NCI-H1436 (cell line): ENCODE measurements at regions not wholly inside any gene's neighbourhood (a gene's known extent, or its start where the extent isn't known, plus 50 kb on each side); places are given as distances from the start of the nearest gene placed in this dataset.
A peak's percentile ranks its signal among the peaks of the same experiment; 100 is the strongest.

Experiments used
- DNase-seq: peaks from one replicate; lab custom pipeline; 2025; lab: John Stamatoyannopoulos, UW

DNA sequence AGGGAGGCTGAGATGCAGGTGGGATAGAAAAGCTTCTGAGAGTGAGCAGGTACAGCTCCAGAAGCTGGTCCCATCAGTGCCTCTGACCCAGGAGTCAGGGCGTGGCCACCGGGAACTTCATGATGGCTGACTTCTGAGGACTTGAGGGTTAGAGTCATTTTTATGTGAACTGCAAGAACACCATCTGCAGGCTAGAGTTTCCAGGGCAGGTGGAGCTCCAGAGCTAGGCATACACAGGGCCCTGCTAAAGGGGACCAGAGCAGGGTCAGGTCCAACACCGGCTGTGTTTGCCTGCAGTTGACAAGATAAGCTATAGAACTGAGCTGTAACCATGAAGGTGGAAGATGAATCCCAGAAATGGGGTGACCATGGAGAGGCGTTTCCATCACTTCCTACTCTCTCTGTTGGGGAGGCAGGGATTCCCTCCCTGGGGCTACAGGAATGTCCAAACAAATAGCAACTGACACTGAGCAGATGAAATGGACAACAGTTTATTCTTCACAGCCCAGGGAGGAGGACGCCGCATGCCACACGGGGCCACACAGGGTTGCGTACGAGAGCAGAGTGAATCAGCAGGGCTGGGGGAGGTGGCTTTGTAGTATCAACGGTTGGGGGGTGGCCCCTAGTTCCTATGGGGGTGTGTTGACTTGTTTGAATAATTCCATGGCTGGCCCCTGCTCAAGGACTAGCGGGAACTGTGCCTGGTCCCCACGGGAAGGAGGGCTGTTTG lies 77.6 kb upstream of the ZNF516 start:
- no peak for DNase-seq

DNA sequence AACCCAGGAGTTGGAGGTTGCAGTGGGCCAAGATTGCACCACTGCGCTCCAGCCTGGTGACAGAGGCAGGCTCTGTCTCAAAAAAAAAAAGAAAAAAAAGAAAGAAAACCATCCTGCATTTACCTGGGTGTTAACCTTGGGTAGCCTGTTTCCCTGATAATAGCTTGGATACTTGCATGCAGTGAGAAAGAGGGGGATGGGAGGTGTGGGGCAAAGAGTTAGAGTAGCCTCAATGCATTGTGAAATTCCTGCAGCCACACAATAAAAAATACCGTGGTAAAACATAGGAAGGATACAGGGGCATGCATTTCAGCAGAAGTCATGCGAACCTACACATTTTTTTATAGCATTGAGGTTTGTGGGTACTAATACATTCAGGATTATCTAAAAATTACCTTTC lies 76.6 kb upstream of the ZNF516 start:
- DNase-seq, result no peak

DNA sequence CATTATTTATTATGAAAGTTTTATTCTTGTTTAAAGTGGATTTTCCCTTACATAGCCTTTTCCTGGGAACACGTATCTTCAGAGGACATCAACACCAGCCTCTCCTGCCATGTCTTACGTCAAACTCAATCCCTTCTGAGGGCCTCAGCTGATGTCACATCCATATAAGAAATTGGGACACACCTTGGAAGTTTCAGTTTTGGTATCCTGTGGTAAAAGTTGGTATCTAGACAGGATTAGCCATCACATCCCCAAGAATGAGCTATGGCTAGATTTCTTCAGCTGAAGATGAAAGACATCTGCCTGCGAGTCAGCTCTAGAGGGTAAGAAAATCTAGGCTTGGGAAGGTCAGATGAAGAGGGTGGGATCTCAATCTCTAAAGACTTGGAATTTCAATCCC lies 75.8 kb upstream of the ZNF516 start:
- DNase-seq, result no peak

DNA sequence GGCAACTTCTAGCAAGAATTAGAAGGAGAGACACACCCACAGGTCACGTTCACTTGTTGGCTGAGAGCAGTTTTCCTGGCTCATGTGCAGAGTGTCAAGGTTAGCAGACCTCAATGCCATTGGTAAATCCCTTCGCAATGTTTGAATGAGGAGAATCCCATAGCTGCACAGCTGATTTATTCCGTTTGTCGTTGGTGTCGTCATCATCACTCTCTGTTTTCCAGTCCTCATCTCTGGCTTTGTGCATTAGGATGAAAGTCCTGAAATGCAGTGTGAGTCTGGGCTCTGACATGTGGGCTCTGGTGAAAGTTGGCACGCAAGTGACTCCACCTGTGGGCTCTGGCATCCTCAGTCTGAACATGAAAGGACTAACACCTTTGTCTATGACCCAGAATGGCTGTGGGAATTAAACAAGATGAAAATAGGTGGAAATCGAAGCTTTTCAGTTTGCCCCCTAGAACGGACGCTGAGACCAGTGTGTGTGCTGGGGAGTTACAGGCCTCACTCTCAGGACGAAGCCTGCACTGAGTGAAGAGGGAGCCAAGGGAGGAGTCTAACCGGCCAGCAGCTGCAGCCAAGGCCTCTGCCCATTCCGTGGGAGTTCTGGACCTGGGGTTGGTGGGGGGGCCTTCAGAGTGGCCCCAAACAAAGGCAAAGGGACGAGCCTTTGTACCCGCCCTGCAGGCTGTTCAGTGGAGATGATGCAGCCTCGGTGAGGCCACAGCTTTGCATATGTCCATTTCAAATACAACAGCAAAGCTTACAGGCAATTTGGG lies 74.8 kb upstream of the ZNF516 start:
- DNase-seq, result no peak

DNA sequence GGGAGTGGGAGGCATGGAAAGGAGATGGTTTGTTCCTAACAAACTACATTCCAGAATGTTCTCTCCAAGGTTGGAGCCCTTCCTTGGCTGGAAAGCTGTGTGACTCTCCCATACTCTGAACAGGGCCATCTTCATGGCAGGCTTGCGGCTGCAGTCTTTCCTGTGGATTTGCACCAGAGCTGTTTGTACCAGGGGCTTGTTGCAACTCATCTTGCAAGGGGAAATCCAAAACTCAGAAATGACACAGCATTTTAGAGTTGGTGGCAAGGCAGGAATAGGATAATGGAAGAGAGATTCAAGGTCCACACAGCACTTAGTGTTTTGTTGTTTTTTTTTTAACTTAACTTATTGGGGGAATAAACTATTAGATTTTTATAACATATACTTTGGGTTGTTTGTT lies 73.7 kb upstream of the ZNF516 start:
- DNase-seq, result no peak

DNA sequence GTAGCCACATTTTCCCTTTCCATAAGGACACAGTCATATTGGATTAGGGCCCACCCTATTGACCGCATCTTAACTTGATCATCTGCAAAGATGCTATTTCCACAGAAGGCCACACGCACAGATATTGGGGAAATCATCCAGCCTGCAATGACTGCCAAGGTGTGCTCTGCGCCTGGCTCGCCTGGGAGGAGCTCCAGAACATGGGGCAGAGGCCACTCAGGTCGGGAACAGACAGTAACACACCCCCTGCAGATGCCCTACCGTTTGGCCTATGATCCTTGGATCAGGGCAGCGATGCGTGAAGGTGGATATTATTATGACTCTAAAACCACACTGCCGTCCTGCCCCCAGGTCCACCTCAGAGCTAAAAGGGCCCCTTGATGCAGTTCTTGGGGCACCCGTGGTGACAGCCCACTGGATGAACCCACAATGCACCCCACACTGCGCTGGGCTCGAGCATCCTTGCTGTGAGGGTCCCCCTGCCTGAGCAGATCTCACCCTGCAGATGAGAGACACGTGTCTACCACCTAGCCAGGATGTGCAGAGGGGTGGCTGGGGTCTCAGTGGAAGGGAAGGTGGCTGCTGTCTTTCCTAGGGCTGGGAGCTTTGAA lies 72.9 kb upstream of the ZNF516 start:
- DNase-seq, result no peak

GRCh38 chr18:76566987-76567386 lies 71.9 kb upstream of the ZNF516 start:
- DNase-seq, result no peak

DNA sequence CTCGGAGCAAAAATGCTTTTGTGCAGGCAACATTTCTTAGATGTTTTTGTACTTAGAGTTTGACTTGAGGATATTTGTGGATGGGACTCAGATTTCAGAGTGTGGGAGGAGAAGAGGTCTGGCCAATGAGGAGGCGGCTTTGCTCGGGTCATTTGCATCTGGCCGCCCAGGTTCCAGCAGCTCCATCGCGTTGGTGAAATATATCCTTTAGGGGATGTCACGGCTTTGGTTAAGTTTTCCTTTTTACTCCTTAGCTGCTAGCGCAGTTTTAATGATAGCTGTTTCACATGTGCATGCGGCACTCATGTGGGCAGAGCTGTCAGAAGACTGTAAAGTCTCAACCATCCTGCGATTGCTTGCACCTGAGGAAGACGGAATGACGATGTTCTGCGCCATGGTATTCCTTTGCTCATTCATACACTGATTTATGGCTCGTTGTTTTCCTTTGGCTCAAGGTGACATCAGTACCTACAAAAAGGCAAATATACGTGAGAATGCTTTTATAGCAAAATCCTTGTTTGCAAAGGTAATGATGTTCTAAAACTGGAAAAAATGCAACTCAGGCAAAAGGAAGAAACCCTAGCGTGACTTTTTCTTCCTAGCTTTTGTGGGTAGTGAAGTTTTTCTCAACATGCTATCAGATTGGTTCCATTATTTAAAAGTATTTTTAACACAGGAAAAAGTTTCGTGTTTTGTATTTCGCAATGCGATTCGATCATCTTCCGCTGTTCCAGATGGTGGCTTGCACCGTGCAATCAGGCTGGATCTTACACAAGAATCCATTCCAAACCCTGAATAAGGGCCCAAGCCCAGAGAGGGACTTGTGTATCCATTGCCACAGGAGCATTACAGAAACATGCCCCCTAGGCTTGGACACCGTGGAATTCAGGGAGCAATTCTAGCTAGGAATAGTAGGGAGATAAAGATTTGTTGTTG lies 70.5 kb upstream of the ZNF516 start:
- peak; percentile 37 for DNase-seq

GRCh38 chr18:76564655-76565237 lies 69.7 kb upstream of the ZNF516 start:
- DNase-seq, result no peak

DNA sequence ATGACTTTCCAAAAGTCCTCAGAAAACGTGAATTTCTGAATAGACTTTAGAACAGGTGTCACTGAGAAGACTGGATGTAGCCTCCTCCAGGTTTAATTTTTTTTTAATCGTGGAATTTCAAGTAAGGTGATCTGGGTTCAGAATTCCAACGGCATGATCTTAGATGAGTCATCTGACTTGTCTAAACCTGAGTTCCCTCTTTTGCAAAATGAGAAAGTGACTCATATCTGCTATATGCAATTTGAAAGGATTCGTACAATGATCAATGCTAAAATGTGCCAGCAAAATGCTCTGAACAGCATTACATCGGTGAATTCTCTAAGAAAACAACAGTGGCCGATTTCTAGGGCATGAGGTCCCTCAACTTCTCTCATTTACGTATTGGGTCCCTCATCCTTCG lies 69.1 kb upstream of the ZNF516 start:
- DNase-seq, result no peak

DNA sequence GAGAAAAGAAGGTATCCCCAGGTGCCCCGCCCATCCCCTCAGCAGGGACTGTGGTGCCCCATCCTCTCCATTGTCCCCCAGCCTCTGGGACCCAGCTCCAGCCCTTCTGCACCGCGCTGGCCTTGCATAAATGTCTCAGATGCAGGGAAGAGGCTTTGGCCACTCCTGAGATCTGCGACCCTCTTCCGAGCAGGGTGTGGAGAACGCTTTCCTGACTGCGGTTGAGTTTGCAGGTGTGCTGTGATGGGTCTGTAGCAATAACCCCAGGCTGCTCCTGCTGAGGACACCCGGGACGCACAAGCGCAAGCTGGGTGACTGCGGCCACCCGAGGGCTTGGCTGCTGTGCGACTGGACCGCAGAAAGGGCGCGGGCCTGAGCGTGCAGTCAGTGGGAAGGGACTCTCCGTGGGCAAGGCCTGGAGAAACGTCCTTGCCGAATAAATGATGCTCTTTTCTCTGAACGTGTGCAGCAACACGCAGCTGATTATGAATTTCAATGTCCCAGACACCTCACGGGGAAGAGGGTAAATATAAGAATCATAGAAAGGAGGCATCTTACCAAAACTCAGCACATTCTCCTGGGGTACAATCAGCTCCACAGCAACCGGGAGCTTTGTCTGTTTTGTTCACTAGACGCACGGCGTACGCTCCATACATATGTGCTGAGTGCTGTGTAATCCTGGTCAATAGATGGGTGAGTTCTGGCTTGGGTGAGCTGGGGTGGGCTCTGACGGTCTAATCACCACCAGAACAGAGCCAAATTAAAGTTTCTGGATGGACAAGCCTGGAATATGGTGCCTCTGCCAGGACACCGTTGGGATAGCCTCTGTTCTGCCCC lies 67.5 kb upstream of the ZNF516 start:
- no peak for DNase-seq

GRCh38 chr18:76558881-76559667 lies 64.0 kb upstream of the ZNF516 start:
- DNase-seq, result no peak

DNA sequence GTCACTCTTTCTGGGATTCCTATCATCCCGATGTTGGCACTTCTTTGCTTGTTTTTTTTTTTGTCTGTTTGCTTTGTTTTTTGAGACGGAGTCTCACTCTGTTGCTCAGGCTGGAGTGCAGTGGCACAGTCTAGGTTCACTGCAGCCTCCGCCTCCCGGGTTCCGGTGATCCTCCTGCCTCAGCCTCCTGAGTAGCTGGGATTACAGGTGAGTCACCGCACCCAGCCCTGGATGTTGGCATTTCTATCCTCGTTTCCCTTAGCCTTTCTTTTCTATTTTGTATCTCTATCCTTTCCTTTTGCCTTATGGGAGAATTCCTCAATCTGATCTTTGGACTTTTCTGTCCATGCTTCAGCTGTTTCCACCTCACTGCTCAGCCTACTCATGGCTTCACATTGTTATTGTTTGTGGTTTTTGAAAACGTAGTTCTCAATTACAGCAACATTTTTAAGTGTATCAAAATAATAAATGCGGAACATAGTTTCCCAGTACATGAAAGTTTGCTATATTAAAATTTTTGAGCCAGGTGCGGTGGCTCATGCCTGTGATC lies 62.1 kb upstream of the ZNF516 start:
- DNase-seq, result no peak

- DNase-seq, result no peak
These were observed 59.6 kb upstream of the ZNF516 start for GRCh38 chr18:76554547-76555222.

DNA sequence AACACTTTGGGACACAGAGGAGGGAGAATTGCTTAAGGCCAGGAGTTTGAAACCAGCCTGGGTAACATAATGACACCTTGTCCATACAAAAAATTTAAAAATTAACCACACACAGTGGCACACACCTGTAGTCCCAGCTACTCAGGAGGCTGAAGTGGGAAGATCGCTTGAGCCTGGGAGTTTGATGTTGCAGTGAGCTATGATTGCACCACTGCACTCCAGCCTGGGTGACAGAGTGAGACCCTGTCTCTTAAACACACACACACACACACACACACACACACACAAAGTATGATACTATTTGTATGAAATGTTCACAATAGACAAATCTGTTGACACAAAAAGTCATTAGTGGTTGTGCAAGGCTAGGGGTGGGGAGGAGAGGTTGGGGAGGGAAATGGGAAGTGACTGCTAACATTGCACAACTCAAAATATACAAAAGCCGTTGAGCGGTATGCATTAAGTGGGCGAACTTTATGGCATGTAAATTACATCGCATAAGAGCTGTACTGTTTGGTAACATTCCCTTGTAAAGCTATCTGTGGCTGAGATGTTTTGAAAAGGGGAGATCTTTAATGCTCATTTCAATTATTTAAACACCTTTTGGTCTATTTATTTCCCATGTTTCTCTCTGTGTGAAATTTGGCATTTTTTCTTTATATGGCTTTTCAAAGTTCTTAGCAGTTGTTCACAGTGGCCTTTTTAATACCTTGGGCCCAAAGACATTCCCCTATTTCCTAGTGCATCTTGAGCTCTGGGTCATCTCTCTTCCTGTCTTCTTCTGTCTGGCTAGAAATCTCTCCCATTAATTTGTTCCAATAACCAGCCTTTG lies 58.9 kb upstream of the ZNF516 start:
- DNase-seq, result no peak

DNA sequence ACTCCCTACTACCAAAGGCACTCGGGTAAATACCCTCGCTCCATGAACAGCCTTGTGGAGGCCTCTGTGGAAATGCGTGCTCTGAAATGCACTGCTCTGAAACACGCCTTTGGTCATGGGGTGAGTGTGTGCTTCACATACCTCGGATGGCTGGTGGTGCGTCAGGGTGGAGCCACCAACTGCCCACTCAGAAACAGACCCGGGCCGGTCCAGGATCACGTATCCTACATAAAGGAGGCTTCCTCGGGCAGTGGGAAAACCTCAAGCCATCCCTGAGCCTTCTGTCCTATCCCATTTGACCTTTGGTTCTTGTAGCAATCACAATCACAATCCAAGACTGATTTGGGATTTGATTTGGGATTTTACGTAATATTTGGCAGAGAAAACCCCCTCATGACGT lies 53.5 kb upstream of the ZNF516 start:
- no peak for DNase-seq

- no peak for DNase-seq
These were observed 52.3 kb upstream of the ZNF516 start for GRCh38 chr18:76547296-76547695.

- DNase-seq, result no peak
These were observed 51.4 kb upstream of the ZNF516 start for GRCh38 chr18:76546436-76546835.
